ENCODE measurements at regions not wholly inside any gene's neighbourhood (a gene's known extent, or its start where the extent isn't known, plus 50 kb on each side); places are given as distances from the start of the nearest gene placed in this dataset.

- TF ChIP-seq MYC (IDR thresholded peaks at IDR 0.05; ENCODE audit: low read depth, low read length): no peak
- TF ChIP-seq CTCF (IDR thresholded peaks at IDR 0.05; ENCODE audit: low read depth, low read length): no peak
- no peak for TF ChIP-seq POLR2A (IDR thresholded peaks at IDR 0.05; ENCODE audit: extremely low read depth, insufficient read length)
- DNase-seq (ENCODE audit: low read depth): no peak
- no peak overlapping the region for H3K4me3 ChIP-seq (ENCODE audit: low read depth, low read length)
Observed at GRCh38 chr5:144779368-144779767, 608.7 kb downstream of the KCTD16 start.

GRCh38 chr5:144778561-144778960, 607.9 kb downstream of the KCTD16 start:
- TF ChIP-seq MYC (IDR thresholded peaks at IDR 0.05; ENCODE audit: low read depth, low read length) (no peak), POLR2A (IDR thresholded peaks at IDR 0.05; ENCODE audit: extremely low read depth, insufficient read length) (no peak), MAX (IDR thresholded peaks at IDR 0.05; ENCODE audit: low read depth, low read length) (no peak), CTCF (IDR thresholded peaks at IDR 0.05; ENCODE audit: low read depth, low read length) (no peak)
- H3K4me3 ChIP-seq (ENCODE audit: low read depth, low read length): no peak overlapping the region
- no peak for DNase-seq (ENCODE audit: low read depth)

- no peak for DNase-seq (ENCODE audit: low read depth)
- H3K4me3 ChIP-seq (ENCODE audit: low read depth, low read length): no peak overlapping the region
- no peak for TF ChIP-seq MAX (IDR thresholded peaks at IDR 0.05; ENCODE audit: low read depth, low read length)
- no peak for TF ChIP-seq CTCF (IDR thresholded peaks at IDR 0.05; ENCODE audit: low read depth, low read length)
- TF ChIP-seq MYC (IDR thresholded peaks at IDR 0.05; ENCODE audit: low read depth, low read length): no peak
- no peak for TF ChIP-seq POLR2A (IDR thresholded peaks at IDR 0.05; ENCODE audit: extremely low read depth, insufficient read length)
Observed at GRCh38 chr5:144774197-144774596, 603.5 kb downstream of the KCTD16 start.

GRCh38 chr5:144773628-144774027, 603.0 kb downstream of the KCTD16 start:
- DNase-seq (ENCODE audit: low read depth): no peak
- TF ChIP-seq MAX (IDR thresholded peaks at IDR 0.05; ENCODE audit: low read depth, low read length) (no peak), MYC (IDR thresholded peaks at IDR 0.05; ENCODE audit: low read depth, low read length) (no peak), POLR2A (IDR thresholded peaks at IDR 0.05; ENCODE audit: extremely low read depth, insufficient read length) (no peak), CTCF (IDR thresholded peaks at IDR 0.05; ENCODE audit: low read depth, low read length) (no peak)
- no peak overlapping the region for H3K4me3 ChIP-seq (ENCODE audit: low read depth, low read length)

GRCh38 chr5:144771802-144772201, 601.1 kb downstream of the KCTD16 start:
- TF ChIP-seq MAX (IDR thresholded peaks at IDR 0.05; ENCODE audit: low read depth, low read length) (no peak), MYC (IDR thresholded peaks at IDR 0.05; ENCODE audit: low read depth, low read length) (no peak), POLR2A (IDR thresholded peaks at IDR 0.05; ENCODE audit: extremely low read depth, insufficient read length) (no peak), CTCF (IDR thresholded peaks at IDR 0.05; ENCODE audit: low read depth, low read length) (no peak)
- H3K4me3 ChIP-seq (ENCODE audit: low read depth, low read length): no peak overlapping the region
- DNase-seq (ENCODE audit: low read depth): no peak

GRCh38 chr5:144742361-144742760, 571.7 kb downstream of the KCTD16 start:
- no peak for DNase-seq (ENCODE audit: low read depth)
- no peak overlapping the region for H3K4me3 ChIP-seq (ENCODE audit: low read depth, low read length)
- TF ChIP-seq CTCF (IDR thresholded peaks at IDR 0.05; ENCODE audit: low read depth, low read length) (no peak), MAX (IDR thresholded peaks at IDR 0.05; ENCODE audit: low read depth, low read length) (no peak), MYC (IDR thresholded peaks at IDR 0.05; ENCODE audit: low read depth, low read length) (no peak), POLR2A (IDR thresholded peaks at IDR 0.05; ENCODE audit: extremely low read depth, insufficient read length) (no peak)

Measured in NB4 (cell line).